ENCODE measurements at regions not wholly inside any gene's neighbourhood (a gene's known extent, or its start where the extent isn't known, plus 50 kb on each side); places are given as distances from the start of the nearest gene placed in this dataset.
A peak's percentile ranks its signal among the peaks of the same experiment; 100 is the strongest.
"Not testable (repeated sequence)": the region's sequence is repeated elsewhere in the genome, so short reads cannot be mapped to it uniquely, and the experiment has no call there.

- no peak for DNase-seq
Observed at GRCh38 chr4:42824278-42824977, 68.1 kb upstream of the GRXCR1 start.

- DNase-seq, result no peak
Observed at GRCh38 chr4:42821230-42821629, 71.3 kb upstream of the GRXCR1 start.

GRCh38 chr4:42819863-42820514 is 72.5 kb upstream of the GRXCR1 start:
- no peak for DNase-seq

GRCh38 chr4:42817913-42818312 is 74.6 kb upstream of the GRXCR1 start:
- no peak for DNase-seq

- DNase-seq, result no peak
Observed at GRCh38 chr4:42816880-42817400, 75.6 kb upstream of the GRXCR1 start.

- DNase-seq, result no peak
Observed at GRCh38 chr4:42816189-42816879, 76.2 kb upstream of the GRXCR1 start.

GRCh38 chr4:42809419-42810084 is 83.0 kb upstream of the GRXCR1 start:
- no peak for DNase-seq

GRCh38 chr4:42806303-42806835 is 86.1 kb upstream of the GRXCR1 start:
- DNase-seq, result no peak

- no peak for DNase-seq
Observed at GRCh38 chr4:42789041-42789567, 103.4 kb upstream of the GRXCR1 start.

- no peak for DNase-seq
Observed at GRCh38 chr4:42787079-42787463, 105.4 kb upstream of the GRXCR1 start.

GRCh38 chr4:42786350-42787078 is 106.0 kb upstream of the GRXCR1 start:
- no peak for DNase-seq

GRCh38 chr4:42785817-42786216 is 106.7 kb upstream of the GRXCR1 start:
- DNase-seq, result no peak

- no peak for DNase-seq
Observed at GRCh38 chr4:42781315-42781714, 111.2 kb upstream of the GRXCR1 start.

GRCh38 chr4:42778349-42778748 is 114.2 kb upstream of the GRXCR1 start:
- DNase-seq, result no peak

GRCh38 chr4:42768125-42768748 is 111.3 kb upstream of the ATP8A1 start:
- DNase-seq, result peak in 1 of 2 donors; percentile 8

GRCh38 chr4:42767669-42768068 is 110.8 kb upstream of the ATP8A1 start:
- DNase-seq, result no peak

GRCh38 chr4:42761804-42762203 is 104.9 kb upstream of the ATP8A1 start:
- no peak for DNase-seq

GRCh38 chr4:42754965-42755364 is 98.1 kb upstream of the ATP8A1 start:
- not testable (repeated sequence) for DNase-seq

- DNase-seq, result no peak
Observed at GRCh38 chr4:42751587-42751986, 94.7 kb upstream of the ATP8A1 start.

- no peak for DNase-seq
Observed at GRCh38 chr4:42750856-42751255, 94.0 kb upstream of the ATP8A1 start.

GRCh38 chr4:42750091-42750490 is 93.2 kb upstream of the ATP8A1 start:
- DNase-seq, result no peak

- DNase-seq, result no peak
Observed at GRCh38 chr4:42747971-42748370, 91.1 kb upstream of the ATP8A1 start.

Data from stimulated activated CD4-positive, alpha-beta T cell treated with anti-CD3 and anti-CD28 coated beads, Interleukin-2, amount 100 ng/mL, for 24 hours (primary cell).